GM12891 (cell line): ENCODE measurements at regions not wholly inside any gene's neighbourhood (a gene's known extent, or its start where the extent isn't known, plus 50 kb on each side); places are given as distances from the start of the nearest gene placed in this dataset.

Experiments used
- PAX5 ChIP-seq: IDR thresholded peaks from 2 replicates; pipeline ENCODE4 v1.6.1; 2011; ENCODE audit warnings: low read length, moderate library complexity, mild to moderate bottlenecking; ENCODE audit not compliant: insufficient read depth, severe bottlenecking
- POLR2A ChIP-seq: IDR thresholded peaks from 2 replicates; pipeline ENCODE4 v1.6.1; 2011; ENCODE audit warnings: low read depth, low read length, control low read depth
- POLR2AphosphoS5 ChIP-seq: IDR thresholded peaks from 2 replicates; pipeline ENCODE4 v1.6.1; 2011; ENCODE audit warnings: low read depth, low read length, control low read depth
- POU2F2 ChIP-seq: IDR thresholded peaks from 2 replicates; pipeline ENCODE4 v1.6.1; 2011; ENCODE audit warnings: low read depth, mild to moderate bottlenecking, control low read depth, low read length, moderate library complexity
- SPI1 ChIP-seq: IDR thresholded peaks from 2 replicates; pipeline ENCODE4 v1.6.1; 2011; ENCODE audit warnings: low read depth, low read length, control low read depth
- TAF1 ChIP-seq: IDR thresholded peaks from 2 replicates; pipeline ENCODE4 v1.6.1; 2011; ENCODE audit warnings: low read depth, low read length, control low read depth

DNA sequence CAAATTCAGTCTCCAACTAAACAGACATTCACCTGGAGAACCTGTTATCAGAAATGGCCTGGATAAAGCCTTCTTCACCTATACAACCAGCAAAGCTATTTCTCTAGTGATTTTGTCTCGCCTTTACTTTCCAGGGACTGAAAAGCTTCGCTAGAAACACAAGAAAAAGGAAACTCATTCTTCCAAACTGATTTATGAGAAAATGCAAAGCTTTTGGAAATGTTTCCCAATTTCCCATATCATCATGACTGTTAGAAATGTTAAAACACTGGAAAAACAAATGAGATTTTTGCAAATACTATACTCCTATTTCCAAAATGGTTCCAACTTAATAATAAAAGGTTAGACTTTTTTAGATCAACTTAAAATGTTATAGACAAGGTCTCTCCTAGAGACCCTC lies 218.7 kb downstream of the PAX3 start:
- TF ChIP-seq POLR2A (no peak), POLR2AphosphoS5 (no peak), TAF1 (no peak), SPI1 (no peak), POU2F2 (no peak), PAX5 (no peak)
